HFF-Myc (cell line): ENCODE measurements at regions not wholly inside any gene's neighbourhood (a gene's known extent, or its start where the extent isn't known, plus 50 kb on each side); places are given as distances from the start of the nearest gene placed in this dataset.

ENCODE experiments used
- DNase-seq: peaks from one replicate; pipeline ENCODE4 v3.0.0-alpha.2; 2011; ENCODE audit warnings: low read depth; ENCODE audit errors: extremely low read depth
- H3K4me3 ChIP-seq: replicated peaks from 2 replicates; pipeline ENCODE4 v1.5.1; 2011; ENCODE audit warnings: low read depth, mild to moderate bottlenecking, control low read depth, low read length
- CTCF ChIP-seq: IDR thresholded peaks from 2 replicates; pipeline ENCODE4 v1.5.1; 2012; ENCODE audit warnings: mild to moderate bottlenecking, low read depth, low read length, control low read depth; ENCODE audit errors: missing control alignments

GRCh38 chr5:110917161-110917875, 154.2 kb upstream of the TSLP start:
- no peak for TF ChIP-seq CTCF
- no peak overlapping the region for H3K4me3 ChIP-seq
- no peak for DNase-seq

- DNase-seq = no peak
- H3K4me3 ChIP-seq = no peak overlapping the region
- no peak for TF ChIP-seq CTCF
Observed at GRCh38 chr5:110918683-110919082, 152.8 kb upstream of the TSLP start.

DNA sequence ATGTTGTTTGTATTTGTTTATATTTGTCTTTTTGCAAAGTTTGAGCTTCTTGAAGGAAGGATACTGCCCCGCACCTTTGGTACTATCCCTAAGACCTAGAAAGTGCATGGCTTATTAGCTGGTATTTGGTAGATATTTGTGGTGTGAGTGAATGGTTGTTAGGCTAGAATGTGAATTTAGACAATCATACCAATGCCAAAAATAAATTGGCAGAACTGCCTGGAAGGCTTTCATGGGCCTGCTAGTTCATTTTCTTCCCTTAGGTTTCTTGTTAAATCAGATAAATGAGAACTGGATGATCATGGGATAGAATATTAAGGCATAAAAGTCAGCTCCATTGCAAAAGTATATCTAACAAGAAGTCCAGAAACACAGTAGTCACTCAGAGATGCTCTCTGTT, 147.5 kb upstream of the TSLP start:
- DNase-seq = no peak
- no peak overlapping the region for H3K4me3 ChIP-seq
- TF ChIP-seq CTCF = no peak

DNA sequence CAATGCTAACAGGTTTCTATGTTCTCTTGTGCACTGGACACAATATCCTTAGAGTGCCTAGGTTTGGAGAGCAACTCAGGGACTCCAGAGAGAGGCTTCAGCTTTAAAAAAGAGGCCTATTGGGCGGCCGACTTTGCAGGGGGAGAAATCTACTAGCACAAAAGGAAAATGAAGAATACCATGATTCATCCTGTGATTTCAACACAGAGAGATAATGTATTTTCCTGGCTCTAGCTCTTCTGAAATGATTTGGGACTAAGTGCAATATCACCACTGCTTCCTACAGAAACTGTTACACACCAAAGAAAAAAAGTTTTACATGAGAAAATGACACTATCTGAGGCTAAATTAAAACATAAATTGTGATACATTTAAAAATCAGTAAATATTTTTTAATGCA, 146.1 kb upstream of the TSLP start:
- H3K4me3 ChIP-seq = no peak overlapping the region
- TF ChIP-seq CTCF = no peak
- no peak for DNase-seq

GRCh38 chr5:110925916-110926315, 145.6 kb upstream of the TSLP start:
- no peak for DNase-seq
- TF ChIP-seq CTCF = no peak
- no peak overlapping the region for H3K4me3 ChIP-seq

GRCh38 chr5:110932755-110933488, 138.6 kb upstream of the TSLP start:
- TF ChIP-seq CTCF = no peak
- no peak overlapping the region for H3K4me3 ChIP-seq
- DNase-seq = no peak
